SK-N-SH treated with all-trans-retinoic acid at 6 μM for 48 hours (cell line): ENCODE measurements at regions not wholly inside any gene's neighbourhood (a gene's known extent, or its start where the extent isn't known, plus 50 kb on each side); places are given as distances from the start of the nearest gene placed in this dataset.

Experiments
- ARNTL ChIP-seq: fragments of 450-650 bp; formaldehyde crosslinking; IDR thresholded peaks from 2 replicates; pipeline ENCODE4 v1.5.0; 2020; ENCODE audit warnings: low read depth, mild to moderate bottlenecking, moderate library complexity, borderline replicate concordance
- CSDC2 ChIP-seq: fragments of 250-450 bp; sonication (Bioruptor Pico); IDR thresholded peaks from 2 replicates; pipeline ENCODE4 v1.5.0; 2020; ENCODE audit warnings: mild to moderate bottlenecking, moderate library complexity
- ESRRG ChIP-seq: fragments of 250-450 bp; sonication (Bioruptor Pico); IDR thresholded peaks from 2 replicates; pipeline ENCODE4 v1.6.1; 2021; ENCODE audit warnings: mild to moderate bottlenecking
- GLIS3 ChIP-seq: fragments of 250-450 bp; sonication (Bioruptor Pico); IDR thresholded peaks from 2 replicates; pipeline ENCODE4 v1.5.0; 2020; ENCODE audit warnings: mild to moderate bottlenecking, moderate library complexity
- PPARA ChIP-seq: fragments of 250-450 bp; sonication (Bioruptor Pico); IDR thresholded peaks from 2 replicates; pipeline ENCODE4 v1.5.0; 2020; ENCODE audit warnings: mild to moderate bottlenecking, borderline replicate concordance
- SNAI2 ChIP-seq: fragments of 250-450 bp; sonication (Bioruptor Pico); IDR thresholded peaks from 2 replicates; pipeline ENCODE4 v1.5.0; 2020; ENCODE audit warnings: mild to moderate bottlenecking, moderate library complexity
- TOX ChIP-seq: fragments of 250-450 bp; sonication (Bioruptor Pico); IDR thresholded peaks from 2 replicates; pipeline ENCODE4 v1.8.0; 2021; ENCODE audit warnings: mild to moderate bottlenecking, moderate library complexity, borderline replicate concordance
- ZFP3 ChIP-seq: fragments of 250-450 bp; sonication (Bioruptor Pico); IDR thresholded peaks from 2 replicates; pipeline ENCODE4 v1.5.0; 2020; ENCODE audit warnings: mild to moderate bottlenecking, moderate library complexity
- ZFP30 ChIP-seq: fragments of 450-650 bp; formaldehyde crosslinking; IDR thresholded peaks from 2 replicates; pipeline ENCODE4 v1.5.0; 2022; ENCODE audit warnings: mild to moderate bottlenecking, moderate library complexity
- ZNF8 ChIP-seq: fragments of 450-650 bp; formaldehyde crosslinking; IDR thresholded peaks from 2 replicates; pipeline ENCODE4 v1.5.0; 2020; ENCODE audit warnings: mild to moderate bottlenecking, moderate library complexity
- TF ChIP-seq, protein P1 (sequence below): fragments of 250-450 bp; sonication (Bioruptor Pico); IDR thresholded peaks from 2 replicates; pipeline ENCODE4 v1.8.0; 2020; ENCODE audit warnings: mild to moderate bottlenecking, moderate library complexity, borderline replicate concordance

DNA sequence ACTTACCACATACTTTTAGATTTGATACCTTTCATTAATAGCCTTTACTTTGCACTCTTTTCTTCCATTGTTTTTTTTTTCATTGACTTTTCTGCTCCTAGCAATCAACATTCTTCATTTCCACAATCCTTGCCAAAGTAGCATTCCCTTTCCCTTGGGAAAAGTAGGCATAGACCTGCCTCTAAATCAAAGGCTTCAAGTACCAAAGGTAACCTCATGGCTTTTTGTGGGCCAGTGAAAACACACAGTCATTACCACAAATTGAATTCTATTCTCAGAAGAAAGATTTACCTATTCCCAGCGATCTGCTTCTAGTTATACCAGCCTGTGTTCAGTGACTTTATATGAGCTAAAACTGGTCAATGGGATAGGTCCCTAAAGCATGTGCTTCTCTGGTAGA lies 109.2 kb downstream of the SOCS6 start:
- TF ChIP-seq ESRRG (CRISPR knock-in tag), result no peak
- TF ChIP-seq CSDC2, result no peak
- no peak for TF ChIP-seq ZFP3 (CRISPR knock-in tag)
- TF ChIP-seq ARNTL (CRISPR knock-in tag), result no peak
- TF ChIP-seq PPARA, result no peak
- TF ChIP-seq, protein P1, sequence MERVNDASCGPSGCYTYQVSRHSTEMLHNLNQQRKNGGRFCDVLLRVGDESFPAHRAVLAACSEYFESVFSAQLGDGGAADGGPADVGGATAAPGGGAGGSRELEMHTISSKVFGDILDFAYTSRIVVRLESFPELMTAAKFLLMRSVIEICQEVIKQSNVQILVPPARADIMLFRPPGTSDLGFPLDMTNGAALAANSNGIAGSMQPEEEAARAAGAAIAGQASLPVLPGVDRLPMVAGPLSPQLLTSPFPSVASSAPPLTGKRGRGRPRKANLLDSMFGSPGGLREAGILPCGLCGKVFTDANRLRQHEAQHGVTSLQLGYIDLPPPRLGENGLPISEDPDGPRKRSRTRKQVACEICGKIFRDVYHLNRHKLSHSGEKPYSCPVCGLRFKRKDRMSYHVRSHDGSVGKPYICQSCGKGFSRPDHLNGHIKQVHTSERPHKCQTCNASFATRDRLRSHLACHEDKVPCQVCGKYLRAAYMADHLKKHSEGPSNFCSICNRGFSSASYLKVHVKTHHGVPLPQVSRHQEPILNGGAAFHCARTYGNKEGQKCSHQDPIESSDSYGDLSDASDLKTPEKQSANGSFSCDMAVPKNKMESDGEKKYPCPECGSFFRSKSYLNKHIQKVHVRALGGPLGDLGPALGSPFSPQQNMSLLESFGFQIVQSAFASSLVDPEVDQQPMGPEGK, result no peak
- TF ChIP-seq SNAI2 (CRISPR knock-in tag), result no peak
- TF ChIP-seq GLIS3 (CRISPR knock-in tag), result no peak
- TF ChIP-seq ZNF8 (CRISPR knock-in tag), result no peak
- TF ChIP-seq ZFP30, result no peak
- TF ChIP-seq TOX (CRISPR knock-in tag), result no peak
